HT1080 (cell line): ENCODE measurements at regions not wholly inside any gene's neighbourhood (a gene's known extent, or its start where the extent isn't known, plus 50 kb on each side); places are given as distances from the start of the nearest gene placed in this dataset.

Experiments
- DNase-seq: peaks from one replicate; pipeline ENCODE4 v3.0.0-alpha.2; 2015; ENCODE audit warnings: low read depth

- DNase-seq = peak; percentile 52
Measured at GRCh38 chr1:59079434-59080140, 217.3 kb upstream of the FGGY start.

- DNase-seq = no peak
Measured at GRCh38 chr1:59081181-59081580, 215.7 kb upstream of the FGGY start.

- peak; percentile 57 for DNase-seq
Measured at GRCh38 chr1:59081795-59082194, 215.1 kb upstream of the FGGY start.

GRCh38 chr1:59083946-59084865, 212.7 kb upstream of the FGGY start:
- DNase-seq = peak; percentile 97

- DNase-seq = peak; percentile 39
Measured at GRCh38 chr1:59085101-59085500, 211.8 kb upstream of the FGGY start.

GRCh38 chr1:59089036-59089798, 207.7 kb upstream of the FGGY start:
- no peak for DNase-seq

GRCh38 chr1:59089922-59090457, 206.9 kb upstream of the FGGY start:
- DNase-seq = peak; percentile 27

GRCh38 chr1:59092126-59092525, 204.8 kb upstream of the FGGY start:
- DNase-seq = peak; percentile 38

GRCh38 chr1:59094001-59094400, 202.9 kb upstream of the FGGY start:
- no peak for DNase-seq

GRCh38 chr1:59096501-59096900, 200.4 kb upstream of the FGGY start:
- DNase-seq = no peak

- DNase-seq = no peak
Measured at GRCh38 chr1:59098655-59099054, 198.2 kb upstream of the FGGY start.

GRCh38 chr1:59100708-59101374, 196.1 kb upstream of the FGGY start:
- peak; percentile 54 for DNase-seq

- no peak for DNase-seq
Measured at GRCh38 chr1:59101518-59101917, 195.4 kb upstream of the FGGY start.

GRCh38 chr1:59103457-59103856, 193.4 kb upstream of the FGGY start:
- DNase-seq = no peak

- DNase-seq = no peak
Measured at GRCh38 chr1:59104191-59104760, 192.6 kb upstream of the FGGY start.

- DNase-seq = no peak
Measured at GRCh38 chr1:59105548-59106507, 191.1 kb upstream of the FGGY start.

- no peak for DNase-seq
Measured at GRCh38 chr1:59107516-59107915, 189.4 kb upstream of the FGGY start.

GRCh38 chr1:59107916-59108315, 189.0 kb upstream of the FGGY start:
- no peak for DNase-seq
